KMS-11 (cell line): ENCODE measurements at regions not wholly inside any gene's neighbourhood (a gene's known extent, or its start where the extent isn't known, plus 50 kb on each side); places are given as distances from the start of the nearest gene placed in this dataset.

Experiments
- H2AFZ ChIP-seq: fragments of 200-600 bp; sonication (generic); 2 replicates; pipeline ENCODE4 v1.6.1; 2016; ENCODE audit warnings: antibody characterized with exemption, mixed run types, low read depth
- H3K27ac ChIP-seq: fragments of 200-600 bp; sonication (generic); 2 replicates; pipeline ENCODE4 v1.6.1; 2016; ENCODE audit warnings: mild to moderate bottlenecking, mixed run types
- H3K27me3 ChIP-seq: fragments of 200-600 bp; sonication (generic); 2 replicates; pipeline ENCODE4 v1.6.1; 2017; ENCODE audit warnings: mild to moderate bottlenecking, low read depth, mixed run types, moderate library complexity; ENCODE audit not compliant: insufficient read depth
- H3K36me3 ChIP-seq: fragments of 200-600 bp; sonication (generic); 2 replicates; pipeline ENCODE4 v1.6.1; 2017; ENCODE audit warnings: mild to moderate bottlenecking, mixed run types; ENCODE audit not compliant: insufficient read depth
- H3K4me1 ChIP-seq: fragments of 200-600 bp; sonication (generic); 2 replicates; pipeline ENCODE4 v1.6.1; 2016; ENCODE audit warnings: mild to moderate bottlenecking, low read depth, mixed run types; ENCODE audit not compliant: poor library complexity, severe bottlenecking
- H3K4me2 ChIP-seq: fragments of 200-600 bp; sonication (generic); 2 replicates; pipeline ENCODE4 v1.7.0; 2016; ENCODE audit warnings: mild to moderate bottlenecking, mixed run types
- H3K4me3 ChIP-seq: fragments of 200-600 bp; sonication (generic); IDR thresholded peaks from 2 replicates; pipeline ENCODE4 v1.6.1; 2017; ENCODE audit warnings: low read depth, low read length, mixed read lengths; ENCODE audit not compliant: insufficient read depth
- H3K79me2 ChIP-seq: fragments of 200-600 bp; sonication (generic); 2 replicates; pipeline ENCODE4 v1.6.1; 2016; ENCODE audit warnings: low read depth, mixed run types; ENCODE audit not compliant: insufficient read depth
- H3K9ac ChIP-seq: fragments of 200-600 bp; sonication (generic); 2 replicates; pipeline ENCODE4 v1.6.1; 2016; ENCODE audit warnings: mild to moderate bottlenecking, mixed run types
- H4K20me1 ChIP-seq: fragments of 200-600 bp; sonication (generic); 2 replicates; pipeline ENCODE4 v1.6.1; 2016; ENCODE audit warnings: mild to moderate bottlenecking, mixed run types; ENCODE audit not compliant: insufficient read depth
- CTCF ChIP-seq: fragments of 200-600 bp; sonication (generic); conservative IDR thresholded peaks from 2 replicates; pipeline ENCODE4 v1.6.1; 2017; ENCODE audit warnings: low read depth, mild to moderate bottlenecking, antibody characterized with exemption, low read length, moderate library complexity, mixed read lengths

- no peaks in the 10 kb centered on the region for H3K4me1 ChIP-seq
- TF ChIP-seq CTCF, result no peak
- no peak overlapping the region for H2AFZ ChIP-seq
- H3K4me2 ChIP-seq, result no peak overlapping the region
- H3K79me2 ChIP-seq, result no peaks in the 10 kb centered on the region
- H3K36me3 ChIP-seq, result no peaks in the 10 kb centered on the region
- no peaks in the 10 kb centered on the region for H4K20me1 ChIP-seq
- no peak overlapping the region for H3K9ac ChIP-seq
- H3K27me3 ChIP-seq, result no peaks in the 10 kb centered on the region
- no peak overlapping the region for H3K4me3 ChIP-seq
- no peak overlapping the region for H3K27ac ChIP-seq
These were observed 218.7 kb upstream of the TBX3 start for GRCh38 chr12:114902665-114903064.

DNA sequence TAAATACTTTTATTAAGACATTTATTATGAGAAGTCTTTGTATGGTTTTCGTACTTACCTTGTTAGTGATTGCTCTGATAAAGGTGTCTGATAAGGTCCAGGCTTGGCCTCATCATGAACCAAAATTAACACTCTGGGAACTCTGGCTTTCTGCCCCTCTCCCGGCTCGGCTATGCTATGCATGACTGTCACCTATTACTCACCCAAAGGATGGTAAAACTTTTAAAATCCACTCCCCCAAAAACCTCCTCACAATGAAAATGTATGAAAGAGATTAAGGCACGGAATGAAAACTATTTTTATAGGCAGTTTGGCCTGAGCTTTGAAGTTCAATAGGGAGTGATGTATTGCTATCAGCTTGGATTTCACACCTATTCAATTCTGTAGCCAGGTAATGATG, 217.3 kb upstream of the TBX3 start:
- no peaks in the 10 kb centered on the region for H4K20me1 ChIP-seq
- no peak for TF ChIP-seq CTCF
- H3K36me3 ChIP-seq, result no peaks in the 10 kb centered on the region
- H3K27me3 ChIP-seq, result no peaks in the 10 kb centered on the region
- H3K9ac ChIP-seq, result no peak overlapping the region
- H3K4me2 ChIP-seq, result no peak overlapping the region
- no peak overlapping the region for H3K4me3 ChIP-seq
- H3K79me2 ChIP-seq, result no peaks in the 10 kb centered on the region
- no peak overlapping the region for H3K27ac ChIP-seq
- no peak overlapping the region for H2AFZ ChIP-seq
- H3K4me1 ChIP-seq, result no peaks in the 10 kb centered on the region

GRCh38 chr12:114898159-114898558, 214.2 kb upstream of the TBX3 start:
- no peak overlapping the region for H2AFZ ChIP-seq
- no peak overlapping the region for H3K27ac ChIP-seq
- H3K4me2 ChIP-seq, result no peak overlapping the region
- no peaks in the 10 kb centered on the region for H3K36me3 ChIP-seq
- no peaks in the 10 kb centered on the region for H4K20me1 ChIP-seq
- no peak for TF ChIP-seq CTCF
- H3K27me3 ChIP-seq, result no peaks in the 10 kb centered on the region
- H3K9ac ChIP-seq, result no peak overlapping the region
- no peaks in the 10 kb centered on the region for H3K79me2 ChIP-seq
- H3K4me3 ChIP-seq, result no peak overlapping the region
- H3K4me1 ChIP-seq, result no peaks in the 10 kb centered on the region

DNA sequence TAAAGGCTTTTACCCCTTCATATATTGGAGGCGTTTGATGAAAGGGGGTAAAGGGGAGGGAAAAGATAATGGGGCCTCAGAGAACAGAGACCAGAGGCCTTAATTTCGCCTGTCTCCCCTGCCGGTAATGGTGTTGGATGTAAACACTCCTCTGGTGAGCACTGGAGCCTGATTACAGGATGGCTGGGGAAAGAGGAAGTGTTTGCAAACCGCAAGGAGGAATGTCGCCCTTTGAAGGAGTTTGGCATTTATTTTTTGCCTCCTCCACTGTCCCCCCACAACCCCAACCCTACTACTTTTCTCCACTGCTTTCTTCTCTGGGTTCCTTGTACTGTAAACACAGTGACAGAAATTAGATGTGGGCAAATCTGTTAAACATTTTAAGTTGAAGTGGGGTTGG, 211.9 kb upstream of the TBX3 start:
- no peak overlapping the region for H3K4me2 ChIP-seq
- H3K4me1 ChIP-seq, result no peaks in the 10 kb centered on the region
- H3K4me3 ChIP-seq, result no peak overlapping the region
- H2AFZ ChIP-seq, result no peak overlapping the region
- no peak overlapping the region for H3K9ac ChIP-seq
- TF ChIP-seq CTCF, result no peak
- H4K20me1 ChIP-seq, result no peaks in the 10 kb centered on the region
- no peaks in the 10 kb centered on the region for H3K27me3 ChIP-seq
- H3K27ac ChIP-seq, result no peak overlapping the region
- no peaks in the 10 kb centered on the region for H3K79me2 ChIP-seq
- no peaks in the 10 kb centered on the region for H3K36me3 ChIP-seq

DNA sequence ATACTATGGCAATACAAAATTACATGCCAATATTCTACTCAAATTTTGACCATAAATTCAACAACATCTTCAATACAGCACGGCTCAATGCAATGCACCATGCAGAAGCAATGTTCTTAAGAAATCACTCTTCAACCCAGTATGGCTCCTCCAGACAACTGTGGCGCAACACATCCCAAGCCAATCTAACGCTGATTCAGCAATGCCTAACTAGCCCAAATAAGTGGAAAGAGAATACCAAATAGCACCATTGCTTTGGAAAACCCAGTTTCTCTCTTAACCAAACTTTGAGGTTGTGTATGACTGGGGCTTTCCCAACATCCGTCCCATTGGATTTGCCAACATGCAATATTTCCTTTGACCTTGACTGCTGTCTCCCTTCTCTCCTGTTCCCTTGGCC, 211.1 kb upstream of the TBX3 start:
- H3K4me1 ChIP-seq, result no peaks in the 10 kb centered on the region
- H2AFZ ChIP-seq, result no peak overlapping the region
- no peak overlapping the region for H3K4me3 ChIP-seq
- H3K4me2 ChIP-seq, result no peak overlapping the region
- no peaks in the 10 kb centered on the region for H3K27me3 ChIP-seq
- H3K36me3 ChIP-seq, result no peaks in the 10 kb centered on the region
- no peaks in the 10 kb centered on the region for H3K79me2 ChIP-seq
- TF ChIP-seq CTCF, result no peak
- no peak overlapping the region for H3K9ac ChIP-seq
- no peaks in the 10 kb centered on the region for H4K20me1 ChIP-seq
- no peak overlapping the region for H3K27ac ChIP-seq
